H1 (cell line): ENCODE measurements at regions not wholly inside any gene's neighbourhood (a gene's known extent, or its start where the extent isn't known, plus 50 kb on each side); places are given as distances from the start of the nearest gene placed in this dataset.

Experiments used
- CBX5 ChIP-seq: fragments of 300-800, 300-1000 bp; sonication (generic); IDR thresholded peaks from 2 replicates; pipeline ENCODE4 v1.7.1; 2016; ENCODE audit warnings: antibody characterized with exemption, low read length, low read depth
- CTCF ChIP-seq, 3 experiments: IDR thresholded peaks; 1 replicate in 2 of 3; 2 replicates in 1 of 3; pipeline versions ENCODE4 v1.5.1 to v1.6.1; 2011; ENCODE audit warnings: low read length in 3 of 3, mild to moderate bottlenecking in 3 of 3, inconsistent platforms in 2 of 3, low read depth in 1 of 3, moderate library complexity in 1 of 3; ENCODE audit not compliant: insufficient read depth in 1 of 3; ENCODE audit errors: control extremely low read depth in 1 of 3
- SP1 ChIP-seq: IDR thresholded peaks from 2 replicates; pipeline ENCODE4 v1.6.1; 2011; ENCODE audit warnings: low read depth, low read length

- TF ChIP-seq CTCF (IDR thresholded peaks at IDR 0.05; ENCODE audit: control extremely low read depth in 1 of 3, insufficient read depth in 1 of 3, low read depth in 1 of 3, low read length in 3 of 3) = no peak
- no peak for TF ChIP-seq SP1
- TF ChIP-seq CBX5 = no peak
These were observed 115.0 kb upstream of the MDM1 start (continued) for GRCh38 chr12:68446901-68447796.
